T47D (cell line): ENCODE measurements at regions not wholly inside any gene's neighbourhood (a gene's known extent, or its start where the extent isn't known, plus 50 kb on each side); places are given as distances from the start of the nearest gene placed in this dataset.
"Not testable (repeated sequence)": the region's sequence is repeated elsewhere in the genome, so short reads cannot be mapped to it uniquely, and the experiment has no call there.

ENCODE experiments used
- DNase-seq, 2 experiments: peaks; one replicate each; pipeline versions ENCODE4 v3.0.0 to v3.0.0-alpha.2; 2011 to 2012; ENCODE audit warnings: low read depth in 1 of 2, low spot score in 1 of 2
- JUND ChIP-seq: IDR thresholded peaks from 2 replicates; pipeline ENCODE4 v1.6.1; 2012; ENCODE audit warnings: low read depth
- in situ Hi-C: cut with HindIII; loops from 2 replicates; pipeline ENCODE4 v1.10.0; 2016; ENCODE audit warnings: low sequenced_read_pairs, low pct_unique_long_range_greater_than_20kb

DNA sequence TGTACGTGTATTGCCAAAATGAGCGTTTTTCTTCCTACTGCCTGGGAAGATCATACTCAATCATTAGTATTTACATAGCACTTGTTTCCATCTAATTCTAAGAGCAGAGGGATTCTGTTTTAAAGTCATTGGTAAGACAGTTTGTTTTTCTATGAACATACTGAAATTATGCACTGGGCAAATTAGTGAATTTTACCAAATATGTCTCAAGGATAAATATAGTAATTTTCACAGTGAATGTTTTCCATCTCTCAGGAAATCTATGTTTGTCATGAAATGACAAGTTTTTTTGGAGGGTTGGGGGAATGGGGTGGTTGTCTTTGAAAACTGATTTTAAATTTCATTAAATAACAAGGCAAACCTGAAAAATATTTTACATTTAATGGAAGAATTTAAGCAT is 441.3 kb upstream of the ARRDC3 start:
- in situ Hi-C loops: no loop called here
- no peak for TF ChIP-seq JUND
- DNase-seq: no peak

DNA sequence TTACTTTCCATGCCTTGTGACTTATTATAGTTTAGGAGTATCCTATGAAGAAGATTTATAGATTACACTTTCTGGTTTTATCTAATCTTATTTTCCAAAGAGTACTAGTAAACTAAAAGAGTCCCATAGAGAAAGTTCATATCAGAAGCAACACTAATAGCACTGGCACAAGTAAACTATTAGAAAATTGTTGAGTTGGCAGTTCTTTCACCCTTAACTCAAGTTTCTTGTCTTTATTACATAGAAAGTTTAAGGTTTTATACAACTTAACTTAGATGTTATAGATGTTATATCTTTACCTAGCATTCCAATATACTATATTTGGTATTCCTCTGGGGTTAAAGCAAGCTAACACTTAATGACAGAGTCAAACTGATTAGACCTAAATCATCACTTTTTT is 437.8 kb upstream of the ARRDC3 start:
- no peak for DNase-seq
- in situ Hi-C loops: no loop called here
- no peak for TF ChIP-seq JUND

DNA sequence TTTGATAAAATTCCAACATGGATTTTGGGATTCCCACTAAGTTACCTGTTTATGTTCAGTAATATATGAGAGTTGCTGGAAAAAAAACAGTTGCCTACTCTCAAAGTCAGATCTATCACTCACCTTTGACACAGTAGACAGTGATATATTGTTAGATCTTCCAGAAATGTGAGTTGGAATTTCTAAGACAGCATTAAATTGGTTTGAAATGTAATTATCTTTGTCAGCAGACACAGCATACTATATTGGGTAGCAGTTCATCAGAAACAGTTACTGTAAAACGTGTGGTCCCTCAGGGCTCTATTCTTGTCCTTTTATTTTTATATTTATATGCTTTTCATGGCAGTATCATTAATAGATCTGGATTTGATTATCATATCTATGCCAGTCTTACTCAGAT is 433.6 kb upstream of the ARRDC3 start:
- in situ Hi-C loops: no loop called here
- DNase-seq: no peak
- TF ChIP-seq JUND: no peak

DNA sequence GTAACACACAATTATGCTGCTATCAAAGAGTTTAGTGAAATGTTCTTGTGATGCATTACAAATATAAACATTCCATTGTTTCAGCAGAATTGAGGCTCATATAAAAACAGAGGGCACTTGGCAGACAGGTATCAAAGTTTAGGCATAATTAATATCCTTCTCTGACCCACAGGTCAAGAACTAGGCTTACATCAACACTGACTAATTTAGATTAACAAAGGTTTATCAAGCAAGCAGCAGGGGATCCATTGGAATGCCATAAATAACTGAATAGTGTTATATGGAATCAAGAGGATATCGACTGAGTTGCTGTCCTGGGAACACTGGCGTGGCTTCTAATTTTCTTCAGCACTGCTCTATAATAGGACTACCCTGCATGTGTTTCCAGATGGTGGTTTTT is 414.5 kb upstream of the ARRDC3 start:
- no peak for DNase-seq
- in situ Hi-C loops: no loop called here
- no peak for TF ChIP-seq JUND

- in situ Hi-C loops: no loop called here
- DNase-seq: no peak
Measured at GRCh38 chr5:91794856-91795548, 411.9 kb upstream of the ARRDC3 start.

GRCh38 chr5:91794455-91794854 is 411.3 kb upstream of the ARRDC3 start:
- in situ Hi-C loops: no loop called here
- TF ChIP-seq JUND: no peak
- DNase-seq: no peak

More at GRCh38 chr5:91794856-91795548, 411.9 kb upstream of the ARRDC3 start:
- no peak for TF ChIP-seq JUND

DNA sequence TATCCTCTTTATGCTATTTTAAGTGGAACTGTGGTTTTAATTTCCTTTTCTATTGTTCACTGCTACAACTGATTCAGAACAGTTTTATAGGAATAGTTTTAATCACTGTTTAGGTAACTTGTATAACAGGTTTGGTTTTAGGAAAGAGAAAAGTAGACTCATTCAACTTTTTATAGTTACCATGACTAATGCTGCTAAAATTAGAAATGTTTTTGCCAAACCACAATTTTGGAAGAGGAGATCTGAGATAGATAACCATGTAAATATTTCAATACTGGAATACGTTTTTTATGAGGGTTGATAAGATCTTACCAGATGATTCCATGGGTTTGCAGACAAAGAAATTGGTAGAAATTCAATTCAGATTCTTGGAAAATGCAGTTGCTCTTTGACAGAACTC is 404.6 kb upstream of the ARRDC3 start:
- in situ Hi-C loops: no loop called here
- 0 out of 2 replicates have a peak, but pooled peaks have one; percentile 16 for TF ChIP-seq JUND
- peak; percentile 5 to 37 for DNase-seq

- TF ChIP-seq JUND: no peak
- in situ Hi-C loops: no loop called here
- DNase-seq: no peak
Measured at GRCh38 chr5:91777671-91778070, 394.6 kb upstream of the ARRDC3 start.

DNA sequence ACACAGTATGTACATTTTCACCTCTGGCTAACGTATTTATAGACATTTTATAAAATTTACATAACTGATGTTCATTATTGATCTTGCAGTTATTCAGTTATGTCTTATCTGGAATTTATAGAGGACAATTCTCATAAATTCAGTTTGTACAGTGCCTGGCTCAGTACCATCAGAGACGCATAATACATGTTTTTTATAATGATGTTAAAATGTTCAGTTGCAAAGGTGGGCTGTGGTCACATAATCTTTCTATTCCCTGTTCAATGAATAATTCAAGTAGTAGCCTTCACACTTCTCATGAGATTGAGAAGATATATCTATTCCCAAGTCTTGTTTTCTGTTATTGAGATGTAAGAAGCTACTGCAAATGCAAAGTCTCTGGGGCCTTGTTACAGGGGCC is 393.1 kb upstream of the ARRDC3 start:
- no peak for TF ChIP-seq JUND
- DNase-seq: no peak
- in situ Hi-C loops: no loop called here

GRCh38 chr5:91770400-91770799 is 387.3 kb upstream of the ARRDC3 start:
- TF ChIP-seq JUND: no peak
- DNase-seq: no peak
- in situ Hi-C loops: no loop called here

GRCh38 chr5:91757383-91757782 is 374.3 kb upstream of the ARRDC3 start:
- DNase-seq: not testable (repeated sequence)

DNA sequence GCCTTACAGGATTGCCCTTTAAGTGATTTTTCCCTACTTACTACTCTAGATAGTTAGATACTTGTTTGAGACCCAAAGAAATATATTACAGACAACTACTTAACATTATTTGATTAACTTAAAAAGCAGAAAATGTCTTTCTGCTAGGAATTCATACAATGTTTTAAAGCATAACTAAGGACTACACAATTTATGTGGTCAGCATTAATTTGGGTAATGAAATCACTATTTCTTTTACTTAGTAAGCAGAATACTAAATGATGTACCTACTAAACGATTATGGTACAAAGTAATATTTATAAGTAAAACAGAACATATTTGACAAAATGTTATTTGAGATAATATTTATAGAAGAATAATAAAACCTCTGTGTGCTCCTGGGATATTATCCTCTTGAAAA is 371.9 kb upstream of the ARRDC3 start:
- in situ Hi-C loops: no loop called here
- no peak for TF ChIP-seq JUND
- DNase-seq: no peak

More at GRCh38 chr5:91757383-91757782, 374.3 kb upstream of the ARRDC3 start:
- in situ Hi-C loops: not testable (repeated sequence)

DNA sequence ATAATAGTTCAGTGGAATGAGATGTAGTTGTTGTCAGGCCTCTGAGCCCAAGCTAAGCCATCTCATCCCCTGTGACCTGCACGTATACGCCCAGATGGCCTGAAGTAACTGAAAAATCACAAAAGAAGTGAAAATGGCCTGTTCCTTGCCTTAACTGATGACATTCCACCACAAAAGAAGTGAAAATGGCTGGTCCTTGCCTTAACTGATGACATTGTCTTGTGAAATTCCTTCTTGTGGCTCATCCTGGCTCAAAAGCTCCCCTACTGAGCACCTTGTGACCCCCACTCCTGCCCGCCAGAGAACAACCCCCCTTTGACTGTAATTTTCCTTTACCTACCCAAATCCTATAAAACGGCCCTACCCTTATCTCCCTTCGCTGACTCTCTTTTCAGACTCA is 361.4 kb upstream of the ARRDC3 start:
- in situ Hi-C loops, DNase-seq: not testable (repeated sequence)

GRCh38 chr5:91742550-91742949 is 359.4 kb upstream of the ARRDC3 start:
- no peak for TF ChIP-seq JUND
- in situ Hi-C loops: no loop called here
- no peak for DNase-seq
